ENCODE measurements at regions not wholly inside any gene's neighbourhood (a gene's known extent, or its start where the extent isn't known, plus 50 kb on each side); places are given as distances from the start of the nearest gene placed in this dataset.

- in situ Hi-C loops (cut with MboI; ENCODE audit: low pct_unique_long_range_greater_than_20kb in 2 of 9, low sequenced_read_pairs in 9 of 9, unreplicated experiment in 9 of 9): no loop called here
- H3K27ac ChIP-seq: no peak overlapping the region
- WGBS, 10 experiments: 0 to 92% (median 3%) methylated on average over 1 to 4 of the region's 4 CpGs; no CpG with 5 or more reads in 3 of the 10 experiments
- no peak for ATAC-seq (replicated peaks in 6 of 8)
- H3K4me1 ChIP-seq (replicated peaks in 1 of 2): no peaks in the 10 kb centered on the region
- no peak overlapping the region for H3K4me3 ChIP-seq
Measured at GRCh38 chr5:11962122-11962521, 57.9 kb upstream of the CTNND2 start.

- no peak for ATAC-seq (replicated peaks in 6 of 8)
- H3K27ac ChIP-seq: no peak overlapping the region
- H3K4me3 ChIP-seq: no peak overlapping the region
- in situ Hi-C loops (cut with MboI; ENCODE audit: low pct_unique_long_range_greater_than_20kb in 2 of 9, low sequenced_read_pairs in 9 of 9, unreplicated experiment in 9 of 9): no loop called here
- WGBS, 10 experiments: 0 to 80% (median 56%) methylated on average over 1 to 2 of the region's 2 CpGs; no CpG with 5 or more reads in 1 of the 10 experiments
- no peaks in the 10 kb centered on the region for H3K4me1 ChIP-seq (replicated peaks in 1 of 2)
Measured at GRCh38 chr5:11958321-11958720, 54.1 kb upstream of the CTNND2 start.

DNA sequence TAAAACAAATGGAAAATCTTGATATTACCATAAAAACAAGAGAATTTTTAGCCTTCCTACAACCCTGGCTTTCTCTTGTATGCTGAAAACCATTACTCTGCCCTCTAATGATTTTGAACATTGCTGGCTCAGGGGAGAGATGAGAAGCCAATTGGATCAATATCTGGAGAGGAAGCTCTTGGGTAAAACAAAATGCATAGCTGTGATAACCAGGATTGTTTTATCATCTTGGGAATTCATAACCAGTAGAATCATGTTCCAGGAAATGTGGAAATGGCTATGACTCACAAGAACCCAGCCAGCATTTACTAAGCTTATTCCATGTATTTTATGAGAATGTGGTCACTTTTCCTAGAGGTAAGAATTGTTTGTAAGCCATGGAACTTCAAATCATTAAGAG lies 51.1 kb upstream of the CTNND2 start:
- Histone ChIP-seq H3K4me3 (no peak overlapping the region), H3K4me1 (replicated peaks in 1 of 2) (no peaks in the 10 kb centered on the region), H3K27ac (no peak overlapping the region)
- peak in 1 of 8 experiments; percentile 21 for ATAC-seq (replicated peaks in 6 of 8)
- in situ Hi-C loops (cut with MboI; ENCODE audit: low pct_unique_long_range_greater_than_20kb in 2 of 9, low sequenced_read_pairs in 9 of 9, unreplicated experiment in 9 of 9): no loop called here
